HG03025 (cell line): ENCODE measurements at regions not wholly inside any gene's neighbourhood (a gene's known extent, or its start where the extent isn't known, plus 50 kb on each side); places are given as distances from the start of the nearest gene placed in this dataset.

Source experiments
- ATAC-seq: cut with Tn5 transposase; IDR thresholded peaks from one replicate; pipeline ENCODE4 v1.9.1; 2021; ENCODE audit warnings: mild to moderate bottlenecking, moderate library complexity; ENCODE audit not compliant: unreplicated experiment, low FRiP score

- no peak for ATAC-seq
These were observed 644.4 kb upstream of the IGFBP3 start for GRCh38 chr7:46565253-46566096.

GRCh38 chr7:46559194-46559832 lies 638.2 kb upstream of the IGFBP3 start:
- no peak for ATAC-seq

- no peak for ATAC-seq
These were observed 637.6 kb upstream of the IGFBP3 start for GRCh38 chr7:46558482-46559193.

GRCh38 chr7:46557781-46558180 lies 636.7 kb upstream of the IGFBP3 start:
- no peak for ATAC-seq

GRCh38 chr7:46557295-46557711 lies 636.2 kb upstream of the IGFBP3 start:
- ATAC-seq, result no peak

- ATAC-seq, result no peak
These were observed 633.8 kb upstream of the IGFBP3 start for GRCh38 chr7:46554688-46555422.

- no peak for ATAC-seq
These were observed 630.5 kb upstream of the IGFBP3 start for GRCh38 chr7:46551603-46552002.

- no peak for ATAC-seq
These were observed 629.8 kb upstream of the IGFBP3 start for GRCh38 chr7:46550864-46551263.

- no peak for ATAC-seq
These were observed 629.0 kb upstream of the IGFBP3 start for GRCh38 chr7:46549892-46550639.

GRCh38 chr7:46549347-46549746 lies 628.3 kb upstream of the IGFBP3 start:
- ATAC-seq, result no peak

GRCh38 chr7:46547044-46547443 lies 626.0 kb upstream of the IGFBP3 start:
- ATAC-seq, result no peak

GRCh38 chr7:46545790-46546189 lies 624.7 kb upstream of the IGFBP3 start:
- no peak for ATAC-seq

- ATAC-seq, result no peak
These were observed 623.4 kb upstream of the IGFBP3 start for GRCh38 chr7:46544396-46545008.

- ATAC-seq, result no peak
These were observed 621.0 kb upstream of the IGFBP3 start for GRCh38 chr7:46542076-46542475.

GRCh38 chr7:46539892-46540483 lies 618.9 kb upstream of the IGFBP3 start:
- no peak for ATAC-seq

GRCh38 chr7:46537191-46537905 lies 616.3 kb upstream of the IGFBP3 start:
- no peak for ATAC-seq

- ATAC-seq, result no peak
These were observed 613.9 kb upstream of the IGFBP3 start for GRCh38 chr7:46534664-46535588.
